VCaP (cell line): ENCODE measurements at regions not wholly inside any gene's neighbourhood (a gene's known extent, or its start where the extent isn't known, plus 50 kb on each side); places are given as distances from the start of the nearest gene placed in this dataset.

Experiments
- H3K27ac ChIP-seq: fragments of 450-650 bp; 2 replicates; pipeline ENCODE4 v1.5.1; 2017
- TF ChIP-seq, protein P1 (sequence below): fragments of 450-650 bp; conservative IDR thresholded peaks from 2 replicates; pipeline ENCODE4 v1.5.1; 2017; ENCODE audit warnings: mild to moderate bottlenecking, moderate library complexity

DNA sequence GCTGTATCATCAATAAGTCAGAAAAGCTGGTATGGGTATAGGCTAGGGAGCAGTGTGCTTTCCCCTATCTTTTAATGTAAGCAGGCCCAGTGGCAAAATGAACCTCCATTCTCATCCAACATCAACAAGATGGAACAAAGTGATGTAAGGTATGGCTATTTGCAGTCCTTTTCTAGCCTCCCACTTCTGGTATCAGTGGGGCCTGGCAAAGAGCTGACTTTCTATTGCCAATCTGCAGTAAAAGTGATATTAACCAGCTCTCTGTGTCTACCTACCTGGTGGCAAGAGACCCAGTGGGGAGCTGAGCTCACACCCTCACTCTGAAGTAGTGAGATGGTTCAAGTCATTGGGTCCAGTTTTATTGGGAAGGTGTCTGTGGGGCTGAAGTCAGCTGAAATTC, 1492.6 kb downstream of the CDH11 start:
- TF ChIP-seq, protein P1, sequence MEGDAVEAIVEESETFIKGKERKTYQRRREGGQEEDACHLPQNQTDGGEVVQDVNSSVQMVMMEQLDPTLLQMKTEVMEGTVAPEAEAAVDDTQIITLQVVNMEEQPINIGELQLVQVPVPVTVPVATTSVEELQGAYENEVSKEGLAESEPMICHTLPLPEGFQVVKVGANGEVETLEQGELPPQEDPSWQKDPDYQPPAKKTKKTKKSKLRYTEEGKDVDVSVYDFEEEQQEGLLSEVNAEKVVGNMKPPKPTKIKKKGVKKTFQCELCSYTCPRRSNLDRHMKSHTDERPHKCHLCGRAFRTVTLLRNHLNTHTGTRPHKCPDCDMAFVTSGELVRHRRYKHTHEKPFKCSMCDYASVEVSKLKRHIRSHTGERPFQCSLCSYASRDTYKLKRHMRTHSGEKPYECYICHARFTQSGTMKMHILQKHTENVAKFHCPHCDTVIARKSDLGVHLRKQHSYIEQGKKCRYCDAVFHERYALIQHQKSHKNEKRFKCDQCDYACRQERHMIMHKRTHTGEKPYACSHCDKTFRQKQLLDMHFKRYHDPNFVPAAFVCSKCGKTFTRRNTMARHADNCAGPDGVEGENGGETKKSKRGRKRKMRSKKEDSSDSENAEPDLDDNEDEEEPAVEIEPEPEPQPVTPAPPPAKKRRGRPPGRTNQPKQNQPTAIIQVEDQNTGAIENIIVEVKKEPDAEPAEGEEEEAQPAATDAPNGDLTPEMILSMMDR = no peak
- H3K27ac ChIP-seq = no peak overlapping the region

DNA sequence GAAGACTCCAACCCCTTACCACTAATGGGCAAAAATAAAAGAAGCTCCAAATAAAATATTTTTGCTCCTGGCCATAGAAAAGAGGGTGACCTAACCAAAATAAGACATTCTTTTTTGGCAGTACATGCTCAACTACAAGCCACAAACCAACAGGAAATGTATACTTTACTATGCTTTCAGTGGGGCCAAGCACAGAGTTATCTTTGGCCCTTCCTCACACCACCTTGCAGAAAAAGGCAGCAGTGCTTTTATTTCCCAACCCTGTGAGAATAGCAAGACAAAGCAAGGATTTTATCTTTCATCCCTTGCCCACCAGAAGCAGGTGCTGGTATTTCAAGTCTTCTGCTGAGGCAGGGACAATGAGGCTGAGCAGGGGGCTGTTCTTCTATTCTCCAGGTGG, 1493.1 kb downstream of the CDH11 start:
- TF ChIP-seq, protein P1 = no peak
- no peak overlapping the region for H3K27ac ChIP-seq

DNA sequence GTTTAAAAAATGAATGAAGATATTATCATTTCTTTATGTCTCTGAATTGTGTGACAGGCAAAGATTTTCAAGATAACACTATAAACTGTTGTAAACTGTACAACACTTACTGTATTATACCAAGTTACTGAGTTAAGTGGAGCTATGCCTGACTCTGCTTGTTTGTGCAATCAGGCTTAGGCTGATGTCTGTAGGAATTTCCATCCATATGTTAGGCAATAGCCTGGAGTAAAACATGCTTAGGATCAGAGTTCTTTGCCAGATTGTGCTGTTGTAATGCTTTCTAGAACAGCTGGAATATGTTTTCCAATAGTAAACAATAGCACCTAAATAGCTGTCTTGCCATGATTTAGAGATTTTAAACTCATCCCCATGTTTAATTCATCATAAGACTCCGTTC, 1496.7 kb downstream of the CDH11 start:
- TF ChIP-seq, protein P1 = no peak
- H3K27ac ChIP-seq = no peak overlapping the region

DNA sequence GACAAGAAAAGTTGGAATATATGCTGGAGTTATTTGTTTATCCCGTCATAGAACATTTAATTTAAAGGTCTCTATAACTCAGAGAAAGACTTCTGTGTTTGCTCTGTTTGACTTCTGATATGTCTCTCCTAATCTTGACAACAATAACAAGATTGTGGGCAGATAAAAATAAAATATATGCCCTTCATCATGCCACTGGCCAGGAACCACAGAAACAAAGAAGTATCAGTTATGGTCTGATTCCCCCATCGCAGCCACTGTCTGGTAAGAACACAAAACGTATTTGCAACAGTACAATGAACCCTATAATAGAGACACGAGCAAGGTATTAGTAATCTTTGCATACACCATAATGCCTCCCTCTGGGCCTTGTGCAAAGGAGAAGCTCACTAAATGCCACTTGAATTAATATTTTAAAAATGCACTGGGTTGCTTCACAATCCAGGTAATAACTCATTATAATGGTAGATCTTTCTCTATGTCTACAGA, 1498.3 kb downstream of the CDH11 start:
- TF ChIP-seq, protein P1 = no peak
- H3K27ac ChIP-seq = no peak overlapping the region

DNA sequence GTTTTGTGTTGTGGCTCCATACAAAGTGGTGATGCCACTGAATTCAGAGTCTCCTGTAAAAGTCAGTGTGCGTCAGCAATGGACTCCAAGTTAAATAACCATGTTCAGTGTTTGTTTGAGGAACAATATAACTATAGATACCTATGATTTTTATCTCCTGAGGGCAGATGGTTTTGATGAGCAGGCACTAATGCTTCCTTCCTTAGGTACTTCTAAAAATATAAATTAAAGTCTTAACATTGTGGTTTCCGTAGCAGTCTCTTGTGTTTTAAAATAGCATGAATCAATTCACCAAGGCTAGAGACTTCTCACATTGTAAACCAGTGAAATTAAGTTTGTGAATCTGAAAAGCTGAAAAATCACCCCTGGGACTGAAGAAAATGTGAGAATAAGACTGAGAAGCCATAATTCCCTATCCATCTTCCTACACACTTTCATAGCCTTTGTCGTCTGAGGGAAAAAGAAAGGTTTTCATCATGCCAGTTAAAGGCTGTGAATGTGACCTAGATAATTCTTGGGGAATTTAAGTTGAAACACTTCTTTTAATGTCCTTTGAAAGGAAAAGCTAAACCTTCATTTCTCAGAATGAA, 1502.9 kb downstream of the CDH11 start:
- TF ChIP-seq, protein P1 = no peak

DNA sequence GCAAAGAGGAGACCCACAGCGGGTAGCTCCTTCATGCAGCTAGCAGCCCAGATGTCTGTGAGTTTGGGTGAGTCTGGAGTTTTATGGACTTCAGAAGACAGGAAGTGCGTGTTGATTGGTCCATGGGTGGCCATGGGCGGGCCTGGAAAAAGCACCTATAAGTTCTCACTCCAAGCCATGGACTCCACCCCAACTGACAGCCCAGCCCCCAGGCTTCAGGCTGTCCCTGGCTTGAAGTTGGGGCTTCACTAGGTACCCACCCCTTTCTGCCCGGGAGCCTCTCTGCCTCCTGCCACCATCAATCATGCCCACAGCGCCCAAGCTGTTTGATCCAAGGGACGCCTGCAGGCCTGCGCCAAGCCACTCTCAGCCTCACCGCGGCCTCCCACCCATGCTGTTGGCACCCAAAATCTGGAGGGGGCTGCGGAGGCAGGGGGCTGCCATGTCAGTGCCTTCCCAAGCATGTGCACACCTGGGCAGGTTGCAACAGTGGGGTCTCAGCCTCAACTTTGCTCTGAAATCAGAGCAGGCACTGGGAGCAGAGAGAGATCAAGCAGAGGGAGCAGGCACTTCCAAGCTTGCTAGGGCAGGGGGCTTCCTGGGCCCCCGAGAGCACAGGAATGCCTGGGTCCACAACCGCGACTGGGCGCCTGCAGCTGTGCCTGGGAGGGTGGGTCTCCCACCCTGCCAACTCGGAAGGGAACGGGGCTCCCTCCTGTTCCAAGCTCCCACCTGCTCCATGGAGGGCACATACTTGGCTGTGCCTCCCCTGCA, 1503.7 kb downstream of the CDH11 start:
- no peak overlapping the region for H3K27ac ChIP-seq
- TF ChIP-seq, protein P1 = no peak

More for the DNA sequence above, 1502.9 kb downstream of the CDH11 start:
- no peak overlapping the region for H3K27ac ChIP-seq

DNA sequence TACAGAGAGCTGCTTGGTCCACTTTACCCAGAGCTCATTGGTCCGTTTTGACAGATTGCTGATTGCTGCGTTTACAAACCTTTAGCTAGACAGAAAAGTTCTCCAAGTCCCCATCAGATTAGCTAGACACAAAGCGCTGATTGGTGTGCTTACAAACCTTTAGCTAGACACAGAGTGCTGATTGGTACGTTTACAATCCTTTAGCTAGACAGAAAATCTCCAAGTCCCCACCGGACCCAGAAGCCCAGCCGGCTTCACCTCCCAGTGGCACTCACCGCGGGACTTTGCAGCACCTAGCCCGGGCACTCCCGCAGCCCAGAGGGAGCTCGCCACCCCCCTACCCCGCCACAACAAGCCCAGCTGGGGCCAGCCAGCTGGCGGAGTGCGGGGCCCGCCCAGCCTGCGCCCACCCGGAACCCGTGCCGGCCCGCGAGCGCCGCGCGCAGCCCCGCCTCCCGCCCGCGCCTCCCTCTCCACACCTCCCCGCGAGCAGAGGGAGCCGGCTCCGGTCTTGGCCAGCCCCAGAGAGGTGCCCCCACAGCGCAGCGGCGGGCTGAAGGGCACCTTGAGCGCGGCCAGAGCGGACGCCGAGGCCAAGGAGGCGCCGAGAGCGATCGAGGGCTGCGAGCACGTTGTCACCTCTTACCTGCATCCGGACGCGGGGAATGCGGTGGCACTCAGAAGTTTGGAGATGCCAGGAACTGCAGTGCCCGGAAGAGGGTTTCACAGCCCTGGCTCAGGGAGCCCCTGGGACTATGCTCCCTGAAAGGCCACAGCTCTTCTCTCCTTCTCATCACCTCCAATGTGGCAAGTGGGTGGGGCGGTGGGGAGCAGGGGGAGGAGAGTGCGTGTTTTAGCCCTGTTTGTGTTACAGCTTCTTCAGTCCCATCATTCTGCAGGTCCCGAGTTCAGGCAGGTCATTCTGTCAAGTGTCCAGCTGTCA, 1504.5 kb downstream of the CDH11 start:
- no peak overlapping the region for H3K27ac ChIP-seq
- TF ChIP-seq, protein P1 = no peak
